GM23338 (cell line): ENCODE measurements at regions not wholly inside any gene's neighbourhood (a gene's known extent, or its start where the extent isn't known, plus 50 kb on each side); places are given as distances from the start of the nearest gene placed in this dataset.

Experiments used
- ATAC-seq: fragments of 200-7000 bp; cut with Tn5 transposase; 3 replicates; pipeline ENCODE4 v1.9.1; 2020
- DNase-seq: peaks from one replicate; pipeline ENCODE4 v3.0.0-alpha.2; 2015; ENCODE audit warnings: low spot score
- H2AFZ ChIP-seq: fragments of 200-600 bp; sonication (generic); 2 replicates; pipeline ENCODE4 v1.8.0; 2016; ENCODE audit warnings: antibody characterized with exemption, mild to moderate bottlenecking, moderate library complexity
- H3F3A ChIP-seq: fragments of 200-600 bp; sonication (generic); replicated peaks from 2 replicates; pipeline ENCODE4 v1.8.0; 2017; ENCODE audit warnings: antibody characterized with exemption, mixed run types, low read depth
- H3K27ac ChIP-seq: fragments of 200-600 bp; sonication (generic); 2 replicates; pipeline ENCODE4 v1.6.1; 2016; ENCODE audit warnings: low read depth
- H3K27me3 ChIP-seq: fragments of 200-600 bp; sonication (generic); 2 replicates; pipeline ENCODE4 v1.8.0; 2016; ENCODE audit warnings: mild to moderate bottlenecking, mixed run types, moderate library complexity; ENCODE audit not compliant: insufficient read depth
- H3K36me3 ChIP-seq: fragments of 200-600 bp; sonication (generic); 2 replicates; pipeline ENCODE4 v1.8.0; 2016; ENCODE audit warnings: mild to moderate bottlenecking; ENCODE audit not compliant: insufficient read depth
- H3K4me1 ChIP-seq: fragments of 200-600 bp; sonication (generic); 2 replicates; pipeline ENCODE4 v1.8.0; 2016; ENCODE audit warnings: mild to moderate bottlenecking, moderate library complexity; ENCODE audit not compliant: insufficient read depth
- H3K4me2 ChIP-seq: fragments of 200-600 bp; sonication (generic); 2 replicates; pipeline ENCODE4 v1.7.1; 2017; ENCODE audit warnings: mixed run types
- H3K4me3 ChIP-seq: fragments of 200-600 bp; sonication (generic); 2 replicates; pipeline ENCODE4 v1.6.1; 2016; ENCODE audit warnings: mixed run types
- H3K79me2 ChIP-seq: fragments of 200-600 bp; sonication (generic); replicated peaks from 2 replicates; pipeline ENCODE4 v1.8.0; 2017; ENCODE audit warnings: mild to moderate bottlenecking; ENCODE audit not compliant: insufficient read depth
- H3K9me2 ChIP-seq: fragments of 200-600 bp; sonication (generic); 2 replicates; pipeline ENCODE4 v1.8.0; 2017; ENCODE audit not compliant: insufficient read depth
- H4K20me1 ChIP-seq: fragments of 200-600 bp; sonication (generic); replicated peaks from 2 replicates; pipeline ENCODE4 v1.8.0; 2017; ENCODE audit warnings: mild to moderate bottlenecking; ENCODE audit not compliant: insufficient read depth
- H3K27ac Mint-ChIP-seq: 2 replicates; pipeline ENCODE4 v1.8.0; 2020; ENCODE audit warnings: inconsistent platforms, mild to moderate bottlenecking, moderate library complexity, mixed read lengths
- H3K27me3 Mint-ChIP-seq: 3 replicates; pipeline ENCODE4 v1.8.0; 2022; ENCODE audit warnings: low read depth, mild to moderate bottlenecking, moderate library complexity, mixed read lengths, inconsistent platforms; ENCODE audit not compliant: insufficient read depth, poor library complexity
- H3K36me3 Mint-ChIP-seq: 3 replicates; pipeline ENCODE4 v1.8.0; 2021; ENCODE audit warnings: low read depth, mild to moderate bottlenecking, inconsistent platforms, moderate library complexity, mixed read lengths
- H3K4me1 Mint-ChIP-seq: 3 replicates; pipeline ENCODE4 v1.8.0; 2020; ENCODE audit warnings: mild to moderate bottlenecking, inconsistent platforms, mixed read lengths
- H3K4me3 Mint-ChIP-seq: 3 replicates; pipeline ENCODE4 v1.8.0; 2021; ENCODE audit warnings: moderate library complexity, mild to moderate bottlenecking, inconsistent platforms, mixed read lengths
- H3K9me3 Mint-ChIP-seq: 3 replicates; pipeline ENCODE4 v1.8.0; 2020; ENCODE audit warnings: moderate library complexity, mild to moderate bottlenecking, inconsistent platforms, mixed read lengths
- CREB1 ChIP-seq: fragments of 250-450 bp; sonication (Bioruptor Pico); IDR thresholded peaks from 2 replicates; pipeline ENCODE4 v1.5.0; 2020; ENCODE audit warnings: low read depth, mild to moderate bottlenecking, moderate library complexity
- EZH2 ChIP-seq: fragments of 200-600 bp; sonication (generic); IDR thresholded peaks from one replicate; pipeline ENCODE4 v1.8.0; 2017; ENCODE audit warnings: antibody characterized with exemption, mild to moderate bottlenecking, low read depth; ENCODE audit not compliant: unreplicated experiment
- EZH2phosphoT487 ChIP-seq: fragments of 200-600 bp; sonication (generic); IDR thresholded peaks from one replicate; pipeline ENCODE4 v1.8.1; 2018; ENCODE audit warnings: antibody characterized with exemption; ENCODE audit not compliant: unreplicated experiment
- NANOG ChIP-seq: IDR thresholded peaks from 2 replicates; pipeline ENCODE4 v1.6.1; 2016; ENCODE audit warnings: antibody characterized with exemption, borderline replicate concordance
- POLR2AphosphoS5 ChIP-seq: IDR thresholded peaks from 2 replicates; pipeline ENCODE4 v1.6.1; 2016; ENCODE audit warnings: antibody characterized with exemption, low read depth
- REST ChIP-seq: IDR thresholded peaks from one replicate; pipeline ENCODE4 v1.6.1; 2018; ENCODE audit warnings: antibody characterized with exemption; ENCODE audit not compliant: unreplicated experiment
- STAT1 ChIP-seq: IDR thresholded peaks from one replicate; pipeline ENCODE4 v1.6.1; 2016; ENCODE audit warnings: antibody characterized with exemption; ENCODE audit not compliant: unreplicated experiment
- ZNF114 ChIP-seq: fragments of 250-450 bp; sonication (Bioruptor Pico); IDR thresholded peaks from 2 replicates; pipeline ENCODE4 v1.5.0; 2020; ENCODE audit warnings: mild to moderate bottlenecking, moderate library complexity
- TF ChIP-seq, protein P1 (sequence below): IDR thresholded peaks from 2 replicates; pipeline ENCODE4 v1.6.1; 2016; ENCODE audit warnings: antibody characterized with exemption
- TF ChIP-seq, protein P2 (sequence below), 2 experiments: fragments of 200-600 bp in 1 of 2; sonication (generic) in 1 of 2; conservative IDR thresholded peaks; 2 replicates each; pipeline versions ENCODE4 v1.5.1 to v1.6.1; 2016 to 2017; ENCODE audit warnings: antibody characterized with exemption in 2 of 2, low read depth in 2 of 2, mild to moderate bottlenecking in 2 of 2, moderate library complexity in 1 of 2
- TF ChIP-seq, protein P3 (sequence below): fragments of 250-450 bp; sonication (Bioruptor Pico); IDR thresholded peaks from 2 replicates; pipeline ENCODE4 v1.5.0; 2020; ENCODE audit warnings: mild to moderate bottlenecking, moderate library complexity

- TF ChIP-seq, protein P1, sequence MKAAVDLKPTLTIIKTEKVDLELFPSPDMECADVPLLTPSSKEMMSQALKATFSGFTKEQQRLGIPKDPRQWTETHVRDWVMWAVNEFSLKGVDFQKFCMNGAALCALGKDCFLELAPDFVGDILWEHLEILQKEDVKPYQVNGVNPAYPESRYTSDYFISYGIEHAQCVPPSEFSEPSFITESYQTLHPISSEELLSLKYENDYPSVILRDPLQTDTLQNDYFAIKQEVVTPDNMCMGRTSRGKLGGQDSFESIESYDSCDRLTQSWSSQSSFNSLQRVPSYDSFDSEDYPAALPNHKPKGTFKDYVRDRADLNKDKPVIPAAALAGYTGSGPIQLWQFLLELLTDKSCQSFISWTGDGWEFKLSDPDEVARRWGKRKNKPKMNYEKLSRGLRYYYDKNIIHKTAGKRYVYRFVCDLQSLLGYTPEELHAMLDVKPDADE: no peak
- TF ChIP-seq POLR2AphosphoS5 (no peak), NANOG (no peak), EZH2phosphoT487 (no peak), STAT1 (no peak), CREB1 (CRISPR knock-in tag) (no peak), REST (no peak)
Measured at GRCh38 chr18:78777992-78778391, 201.6 kb upstream of the SALL3 start (continued).

- no peaks in the 10 kb centered on the region for H4K20me1 ChIP-seq
- no peak overlapping the region for H3K27ac Mint-ChIP-seq
- H3K4me2 ChIP-seq: no peak overlapping the region
- no peaks in the 10 kb centered on the region for H3K79me2 ChIP-seq
- H3K4me3 Mint-ChIP-seq: no peak overlapping the region
- ATAC-seq (no peak), DNase-seq (no peak)
- H3K4me1 ChIP-seq: no peaks in the 10 kb centered on the region
- H3K36me3 ChIP-seq: no peaks in the 10 kb centered on the region
- H3K36me3 Mint-ChIP-seq: peaks cover 29% of the 10 kb centered on the region
- H3F3A ChIP-seq: no peaks in the 10 kb centered on the region
- H3K27me3 Mint-ChIP-seq: peaks cover 10% of the 10 kb centered on the region
- no peaks in the 10 kb centered on the region for H3K4me1 Mint-ChIP-seq
- no peaks in the 10 kb centered on the region for H3K27me3 ChIP-seq
- no peak overlapping the region for H3K4me3 ChIP-seq
- no peak overlapping the region for H2AFZ ChIP-seq
- H3K27ac ChIP-seq: no peak overlapping the region
- H3K9me3 Mint-ChIP-seq: peaks cover 88% of the 10 kb centered on the region
- no peaks in the 10 kb centered on the region for H3K9me2 ChIP-seq
- TF ChIP-seq, protein P2, sequence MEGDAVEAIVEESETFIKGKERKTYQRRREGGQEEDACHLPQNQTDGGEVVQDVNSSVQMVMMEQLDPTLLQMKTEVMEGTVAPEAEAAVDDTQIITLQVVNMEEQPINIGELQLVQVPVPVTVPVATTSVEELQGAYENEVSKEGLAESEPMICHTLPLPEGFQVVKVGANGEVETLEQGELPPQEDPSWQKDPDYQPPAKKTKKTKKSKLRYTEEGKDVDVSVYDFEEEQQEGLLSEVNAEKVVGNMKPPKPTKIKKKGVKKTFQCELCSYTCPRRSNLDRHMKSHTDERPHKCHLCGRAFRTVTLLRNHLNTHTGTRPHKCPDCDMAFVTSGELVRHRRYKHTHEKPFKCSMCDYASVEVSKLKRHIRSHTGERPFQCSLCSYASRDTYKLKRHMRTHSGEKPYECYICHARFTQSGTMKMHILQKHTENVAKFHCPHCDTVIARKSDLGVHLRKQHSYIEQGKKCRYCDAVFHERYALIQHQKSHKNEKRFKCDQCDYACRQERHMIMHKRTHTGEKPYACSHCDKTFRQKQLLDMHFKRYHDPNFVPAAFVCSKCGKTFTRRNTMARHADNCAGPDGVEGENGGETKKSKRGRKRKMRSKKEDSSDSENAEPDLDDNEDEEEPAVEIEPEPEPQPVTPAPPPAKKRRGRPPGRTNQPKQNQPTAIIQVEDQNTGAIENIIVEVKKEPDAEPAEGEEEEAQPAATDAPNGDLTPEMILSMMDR (conservative IDR thresholded peaks at IDR 0.05; ENCODE audit: low read depth in 2 of 2): no peak
- no peak for TF ChIP-seq POLR2AphosphoS5
- TF ChIP-seq, protein P3, sequence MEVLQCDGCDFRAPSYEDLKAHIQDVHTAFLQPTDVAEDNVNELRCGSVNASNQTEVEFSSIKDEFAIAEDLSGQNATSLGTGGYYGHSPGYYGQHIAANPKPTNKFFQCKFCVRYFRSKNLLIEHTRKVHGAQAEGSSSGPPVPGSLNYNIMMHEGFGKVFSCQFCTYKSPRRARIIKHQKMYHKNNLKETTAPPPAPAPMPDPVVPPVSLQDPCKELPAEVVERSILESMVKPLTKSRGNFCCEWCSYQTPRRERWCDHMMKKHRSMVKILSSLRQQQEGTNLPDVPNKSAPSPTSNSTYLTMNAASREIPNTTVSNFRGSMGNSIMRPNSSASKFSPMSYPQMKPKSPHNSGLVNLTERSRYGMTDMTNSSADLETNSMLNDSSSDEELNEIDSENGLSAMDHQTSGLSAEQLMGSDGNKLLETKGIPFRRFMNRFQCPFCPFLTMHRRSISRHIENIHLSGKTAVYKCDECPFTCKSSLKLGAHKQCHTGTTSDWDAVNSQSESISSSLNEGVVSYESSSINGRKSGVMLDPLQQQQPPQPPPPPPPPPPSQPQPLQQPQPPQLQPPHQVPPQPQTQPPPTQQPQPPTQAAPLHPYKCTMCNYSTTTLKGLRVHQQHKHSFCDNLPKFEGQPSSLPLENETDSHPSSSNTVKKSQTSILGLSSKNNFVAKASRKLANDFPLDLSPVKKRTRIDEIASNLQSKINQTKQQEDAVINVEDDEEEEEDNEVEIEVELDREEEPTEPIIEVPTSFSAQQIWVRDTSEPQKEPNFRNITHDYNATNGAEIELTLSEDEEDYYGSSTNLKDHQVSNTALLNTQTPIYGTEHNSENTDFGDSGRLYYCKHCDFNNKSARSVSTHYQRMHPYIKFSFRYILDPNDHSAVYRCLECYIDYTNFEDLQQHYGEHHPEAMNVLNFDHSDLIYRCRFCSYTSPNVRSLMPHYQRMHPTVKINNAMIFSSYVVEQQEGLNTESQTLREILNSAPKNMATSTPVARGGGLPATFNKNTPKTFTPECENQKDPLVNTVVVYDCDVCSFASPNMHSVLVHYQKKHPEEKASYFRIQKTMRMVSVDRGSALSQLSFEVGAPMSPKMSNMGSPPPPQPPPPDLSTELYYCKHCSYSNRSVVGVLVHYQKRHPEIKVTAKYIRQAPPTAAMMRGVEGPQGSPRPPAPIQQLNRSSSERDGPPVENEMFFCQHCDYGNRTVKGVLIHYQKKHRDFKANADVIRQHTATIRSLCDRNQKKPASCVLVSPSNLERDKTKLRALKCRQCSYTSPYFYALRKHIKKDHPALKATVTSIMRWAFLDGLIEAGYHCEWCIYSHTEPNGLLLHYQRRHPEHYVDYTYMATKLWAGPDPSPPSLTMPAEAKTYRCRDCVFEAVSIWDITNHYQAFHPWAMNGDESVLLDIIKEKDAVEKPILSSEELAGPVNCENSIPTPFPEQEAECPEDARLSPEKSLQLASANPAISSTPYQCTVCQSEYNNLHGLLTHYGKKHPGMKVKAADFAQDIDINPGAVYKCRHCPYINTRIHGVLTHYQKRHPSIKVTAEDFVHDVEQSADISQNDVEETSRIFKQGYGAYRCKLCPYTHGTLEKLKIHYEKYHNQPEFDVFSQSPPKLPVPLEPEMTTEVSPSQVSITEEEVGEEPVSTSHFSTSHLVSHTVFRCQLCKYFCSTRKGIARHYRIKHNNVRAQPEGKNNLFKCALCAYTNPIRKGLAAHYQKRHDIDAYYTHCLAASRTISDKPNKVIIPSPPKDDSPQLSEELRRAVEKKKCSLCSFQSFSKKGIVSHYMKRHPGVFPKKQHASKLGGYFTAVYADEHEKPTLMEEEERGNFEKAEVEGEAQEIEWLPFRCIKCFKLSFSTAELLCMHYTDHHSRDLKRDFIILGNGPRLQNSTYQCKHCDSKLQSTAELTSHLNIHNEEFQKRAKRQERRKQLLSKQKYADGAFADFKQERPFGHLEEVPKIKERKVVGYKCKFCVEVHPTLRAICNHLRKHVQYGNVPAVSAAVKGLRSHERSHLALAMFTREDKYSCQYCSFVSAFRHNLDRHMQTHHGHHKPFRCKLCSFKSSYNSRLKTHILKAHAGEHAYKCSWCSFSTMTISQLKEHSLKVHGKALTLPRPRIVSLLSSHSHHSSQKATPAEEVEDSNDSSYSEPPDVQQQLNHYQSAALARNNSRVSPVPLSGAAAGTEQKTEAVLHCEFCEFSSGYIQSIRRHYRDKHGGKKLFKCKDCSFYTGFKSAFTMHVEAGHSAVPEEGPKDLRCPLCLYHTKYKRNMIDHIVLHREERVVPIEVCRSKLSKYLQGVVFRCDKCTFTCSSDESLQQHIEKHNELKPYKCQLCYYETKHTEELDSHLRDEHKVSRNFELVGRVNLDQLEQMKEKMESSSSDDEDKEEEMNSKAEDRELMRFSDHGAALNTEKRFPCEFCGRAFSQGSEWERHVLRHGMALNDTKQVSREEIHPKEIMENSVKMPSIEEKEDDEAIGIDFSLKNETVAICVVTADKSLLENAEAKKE (CRISPR knock-in tag): no peak
- no peak for TF ChIP-seq NANOG
- TF ChIP-seq EZH2: no peak
- no peak for TF ChIP-seq STAT1
- TF ChIP-seq, protein P1: no peak
- TF ChIP-seq ZNF114 (CRISPR knock-in tag): no peak
- no peak for TF ChIP-seq CREB1 (CRISPR knock-in tag)
- TF ChIP-seq EZH2phosphoT487: no peak
Measured at GRCh38 chr18:78778651-78779050, 201.0 kb upstream of the SALL3 start.
